Keratinocyte (primary cell): ENCODE measurements at regions not wholly inside any gene's neighbourhood (a gene's known extent, or its start where the extent isn't known, plus 50 kb on each side); places are given as distances from the start of the nearest gene placed in this dataset.

Source experiments
- DNase-seq: peaks from one replicate; pipeline ENCODE4 v3.0.0-alpha.2; 2011; ENCODE audit warnings: low read depth, missing footprints, low spot score
- FAIRE-seq: peaks from 2 replicates; lab custom pipeline; 2011; peaks lifted over from hg19 to GRCh38; lab: Jason Lieb, UNC
- H2AFZ ChIP-seq: 2 replicates; pipeline ENCODE4 v1.6.0; 2012; ENCODE audit warnings: low read length, control low read depth, inconsistent platforms; ENCODE audit not compliant: control insufficient read depth
- H3K27ac ChIP-seq: 2 replicates; pipeline ENCODE4 v1.5.1; 2011; ENCODE audit warnings: low read length; ENCODE audit not compliant: control insufficient read depth, insufficient read depth
- H3K27me3 ChIP-seq: 3 replicates; pipeline ENCODE4 v1.6.0; 2011; ENCODE audit warnings: low read length; ENCODE audit not compliant: control insufficient read depth, insufficient read depth; ENCODE audit errors: extremely low read depth
- H3K36me3 ChIP-seq, 2 experiments: 2 replicates in 1 of 2; 3 replicates in 1 of 2; pipeline ENCODE4 v1.5.1; 2011; ENCODE audit warnings: low read length in 2 of 2, mild to moderate bottlenecking in 1 of 2; ENCODE audit not compliant: control insufficient read depth in 2 of 2, insufficient read depth in 2 of 2; ENCODE audit errors: extremely low read depth in 1 of 2
- H3K4me1 ChIP-seq: 3 replicates; pipeline ENCODE4 v1.5.1; 2011; ENCODE audit warnings: low read length; ENCODE audit not compliant: control insufficient read depth, insufficient read depth; ENCODE audit errors: extremely low read depth
- H3K4me2 ChIP-seq: 3 replicates; pipeline ENCODE4 v1.6.0; 2011; ENCODE audit warnings: low read depth, low read length; ENCODE audit not compliant: control insufficient read depth, insufficient read depth; ENCODE audit errors: extremely low read depth
- H3K4me3 ChIP-seq, 3 experiments: fragments of 200-600 bp in 1 of 3; sonication (generic) in 1 of 3; 2 replicates in 2 of 3; 3 replicates in 1 of 3; pipeline ENCODE4 v1.5.1; 2011 to 2016; ENCODE audit warnings: low read length in 3 of 3, mild to moderate bottlenecking in 3 of 3, control low read depth in 2 of 3, inconsistent platforms in 1 of 3, low read depth in 1 of 3, mixed read lengths in 1 of 3, mixed run types in 1 of 3, moderate library complexity in 1 of 3; ENCODE audit not compliant: control insufficient read depth in 2 of 3, insufficient read depth in 2 of 3; ENCODE audit errors: extremely low read depth in 1 of 3
- H3K79me2 ChIP-seq: 2 replicates; pipeline ENCODE4 v1.6.0; 2012; ENCODE audit warnings: low read length; ENCODE audit not compliant: control insufficient read depth, insufficient read depth
- H3K9ac ChIP-seq: 3 replicates; pipeline ENCODE4 v1.6.0; 2011; ENCODE audit warnings: low read length; ENCODE audit not compliant: control insufficient read depth, insufficient read depth; ENCODE audit errors: extremely low read depth
- H3K9me1 ChIP-seq: 3 replicates; pipeline ENCODE4 v1.6.0; 2011; ENCODE audit warnings: low read length; ENCODE audit not compliant: control insufficient read depth, insufficient read depth; ENCODE audit errors: extremely low read depth
- H3K9me3 ChIP-seq: 2 replicates; pipeline ENCODE4 v1.5.1; 2012; ENCODE audit warnings: low read depth, low read length; ENCODE audit not compliant: control insufficient read depth
- H4K20me1 ChIP-seq: 3 replicates; pipeline ENCODE4 v1.6.0; 2011; ENCODE audit warnings: low read length; ENCODE audit not compliant: control insufficient read depth, insufficient read depth; ENCODE audit errors: extremely low read depth
- CTCF ChIP-seq, 3 experiments: IDR thresholded peaks in 1 of 3; conservative IDR thresholded peaks in 1 of 3; optimal IDR thresholded peaks in 1 of 3; 2 replicates in 2 of 3; 3 replicates in 1 of 3; pipeline versions ENCODE3 to v1.5.1; 2011; ENCODE audit warnings: low read length in 3 of 3, mild to moderate bottlenecking in 3 of 3, moderate library complexity in 2 of 3, control low read depth in 1 of 3, inconsistent platforms in 1 of 3; ENCODE audit not compliant: insufficient read depth in 2 of 3; ENCODE audit errors: extremely low read depth in 1 of 3
- EZH2 ChIP-seq: IDR thresholded peaks from one replicate; pipeline ENCODE4 v1.6.1; 2012; ENCODE audit warnings: inconsistent platforms, mild to moderate bottlenecking, low read length, moderate library complexity
- dilution Hi-C: fragments of 300-500 bp; cut with MboI; formaldehyde crosslinking; loops from one replicate; pipeline ENCODE4 v1.7.0; 2020; ENCODE audit warnings: low sequenced_read_pairs; ENCODE audit not compliant: extremely low pct_ligation_motif_present

- Histone ChIP-seq H3K9ac (no peak overlapping the region), H4K20me1 (no peaks in the 10 kb centered on the region), H3K9me3 (no peaks in the 10 kb centered on the region), H3K4me1 (no peaks in the 10 kb centered on the region), H3K4me3 (no peak overlapping the region), H2AFZ (no peak overlapping the region), H3K27ac (no peak overlapping the region), H3K27me3 (peaks cover 27% of the 10 kb centered on the region), H3K9me1 (no peaks in the 10 kb centered on the region), H3K4me2 (no peak overlapping the region), H3K36me3 (no peaks in the 10 kb centered on the region), H3K79me2 (no peaks in the 10 kb centered on the region)
- FAIRE-seq (no peak), DNase-seq (no peak)
- TF ChIP-seq EZH2 (no peak), CTCF (optimal IDR thresholded peaks at IDR 0.05 in 1 of 3, IDR thresholded peaks at IDR 0.05 in 1 of 3, conservative IDR thresholded peaks at IDR 0.05 in 1 of 3; ENCODE audit: extremely low read depth in 1 of 3, insufficient read depth in 2 of 3, low read length in 3 of 3) (no peak)
- dilution Hi-C loops, result no loop called here
Observed at GRCh38 chr2:237190966-237191713, 105.5 kb downstream of the COPS8 start.

- Histone ChIP-seq H2AFZ (no peak overlapping the region), H3K9ac (no peak overlapping the region), H4K20me1 (no peaks in the 10 kb centered on the region), H3K27ac (no peak overlapping the region), H3K79me2 (no peaks in the 10 kb centered on the region), H3K27me3 (peaks cover 27% of the 10 kb centered on the region), H3K4me1 (no peaks in the 10 kb centered on the region), H3K4me2 (no peak overlapping the region), H3K36me3 (no peaks in the 10 kb centered on the region), H3K9me3 (no peaks in the 10 kb centered on the region), H3K9me1 (no peaks in the 10 kb centered on the region), H3K4me3 (no peak overlapping the region)
- TF ChIP-seq CTCF (optimal IDR thresholded peaks at IDR 0.05 in 1 of 3, IDR thresholded peaks at IDR 0.05 in 1 of 3, conservative IDR thresholded peaks at IDR 0.05 in 1 of 3; ENCODE audit: extremely low read depth in 1 of 3, insufficient read depth in 2 of 3, low read length in 3 of 3) (no peak), EZH2 (no peak)
- FAIRE-seq (no peak), DNase-seq (no peak)
- dilution Hi-C loops, result no loop called here
Observed at GRCh38 chr2:237191714-237192081, 106.0 kb downstream of the COPS8 start.
